HepG2 (cell line): ENCODE measurements at regions not wholly inside any gene's neighbourhood (a gene's known extent, or its start where the extent isn't known, plus 50 kb on each side); places are given as distances from the start of the nearest gene placed in this dataset.

Experiments used
- ATAC-seq: fragments of 200-7000 bp; cut with Tn5 transposase; 3 replicates; pipeline ENCODE4 v1.9.1; 2020; ENCODE audit warnings: mild to moderate bottlenecking, moderate library complexity
- BruUV-seq: library from RNA; stranded (reverse); fragments of 400-500 nt; replicated peaks from 2 replicates; lab custom pipeline; 2021; lab: Mats Ljungman, UMichigan
- CTCF ChIA-PET: fragments of 300-600 bp; formaldehyde crosslinking; extraction: SDS; loops from one replicate; lab custom pipeline; 2021; ENCODE audit warnings: low total read pairs, inconsistent platforms, low intra/inter-chr PET ratio; lab: Yijun Ruan, JAX
- POLR2A ChIA-PET: fragments of 350-600 bp; sonication (Branson Sonifier 250); formaldehyde crosslinking; loops from one replicate; lab custom pipeline; 2020; ENCODE audit warnings: antibody characterized with exemption, inconsistent platforms; lab: Yijun Ruan, JAX
- DNase-seq: peaks from one replicate; pipeline ENCODE4 v3.0.0-alpha.2; 2015; ENCODE audit warnings: low spot score
- FAIRE-seq: peaks from 3 replicates; lab custom pipeline; 2011; peaks lifted over from hg19 to GRCh38; lab: Jason Lieb, UNC
- H2AFZ ChIP-seq: one replicate; pipeline ENCODE4 v1.6.1; 2011; ENCODE audit warnings: low read length, inconsistent platforms
- H3K27ac ChIP-seq: fragments of 300-600 bp; 3 replicates; pipeline ENCODE4 v1.8.0; 2011; ENCODE audit warnings: mixed run types, mild to moderate bottlenecking, mixed read lengths, low read length, inconsistent platforms; ENCODE audit not compliant: insufficient read depth; ENCODE audit errors: extremely low read length
- H3K27me3 ChIP-seq, 2 experiments: fragments of 200-600 bp in 1 of 2; 2 replicates in 1 of 2; 3 replicates in 1 of 2; pipeline versions ENCODE4 v1.6.0 to v1.8.0; 2011; ENCODE audit warnings: low read length in 2 of 2, mild to moderate bottlenecking in 2 of 2, moderate library complexity in 2 of 2, inconsistent platforms in 1 of 2; ENCODE audit not compliant: insufficient read depth in 2 of 2, control insufficient read depth in 1 of 2
- H3K36me3 ChIP-seq, 2 experiments: fragments of 200-600 bp in 1 of 2; replicated peaks in 1 of 2; 2 replicates in 1 of 2; 3 replicates in 1 of 2; pipeline versions ENCODE4 v1.5.1 to v1.8.0; 2011; ENCODE audit warnings: low read length in 2 of 2, inconsistent platforms in 1 of 2; ENCODE audit not compliant: insufficient read depth in 2 of 2, control insufficient read depth in 1 of 2
- H3K4me1 ChIP-seq: 2 replicates; pipeline ENCODE4 v1.5.1; 2012; ENCODE audit warnings: low read length, inconsistent platforms; ENCODE audit not compliant: insufficient read depth
- H3K4me2 ChIP-seq: 2 replicates; pipeline ENCODE4 v1.6.0; 2011; ENCODE audit warnings: low read depth, low read length, inconsistent platforms
- H3K4me3 ChIP-seq, 3 experiments: fragments of 200-600 bp in 1 of 3; sonication (generic), shearing (Covaris generic) in 1 of 3; replicated peaks in 1 of 3; 2 replicates each; pipeline ENCODE4 v1.5.1; 2011 to 2016; ENCODE audit warnings: low read length in 3 of 3, inconsistent platforms in 2 of 3, low read depth in 2 of 3, mild to moderate bottlenecking in 2 of 3, control low read depth in 1 of 3, mixed read lengths in 1 of 3; ENCODE audit not compliant: insufficient read depth in 1 of 3
- H3K79me2 ChIP-seq: one replicate; pipeline ENCODE4 v1.6.1; 2011; ENCODE audit warnings: low read length, inconsistent platforms; ENCODE audit not compliant: insufficient read depth
- H3K9ac ChIP-seq: 2 replicates; pipeline ENCODE4 v1.6.0; 2011; ENCODE audit warnings: mild to moderate bottlenecking, low read depth, low read length, inconsistent platforms; ENCODE audit not compliant: insufficient read depth
- H3K9me3 ChIP-seq: 2 replicates; pipeline ENCODE4 v1.5.1; 2012; ENCODE audit warnings: mild to moderate bottlenecking, low read length
- H4K20me1 ChIP-seq: 2 replicates; pipeline ENCODE4 v1.6.0; 2011; ENCODE audit warnings: inconsistent platforms, mild to moderate bottlenecking, low read length, moderate library complexity; ENCODE audit not compliant: insufficient read depth
- HNRNPL ChIP-seq: fragments of 200-400 bp; formaldehyde crosslinking; IDR thresholded peaks from 2 replicates; pipeline ENCODE4 v1.6.1; 2017; ENCODE audit warnings: mild to moderate bottlenecking, low read depth, low read length
- KLF9 ChIP-seq: IDR thresholded peaks from 2 replicates; pipeline ENCODE4 v1.6.1; 2016; ENCODE audit warnings: low read depth
- PAX8 ChIP-seq: sonication (generic); formaldehyde crosslinking; IDR thresholded peaks from 2 replicates; pipeline ENCODE4 v1.8.0; 2022; ENCODE audit warnings: mild to moderate bottlenecking, missing genetic modification reagents, borderline replicate concordance
- RBFOX2 ChIP-seq: fragments of 200-400 bp; formaldehyde crosslinking; IDR thresholded peaks from 2 replicates; pipeline ENCODE4 v1.6.1; 2017; ENCODE audit warnings: low read depth, mild to moderate bottlenecking, low read length
- SKIL ChIP-seq: sonication (generic); formaldehyde crosslinking; IDR thresholded peaks from 2 replicates; pipeline ENCODE4 v1.8.0; 2022; ENCODE audit warnings: missing genetic modification reagents, mild to moderate bottlenecking, moderate library complexity, borderline replicate concordance
- SMYD3 ChIP-seq: sonication (generic); formaldehyde crosslinking; IDR thresholded peaks from 2 replicates; pipeline ENCODE4 v1.8.1; 2023; ENCODE audit warnings: mild to moderate bottlenecking, missing genetic modification reagents
- SOX5 ChIP-seq: IDR thresholded peaks from 2 replicates; pipeline ENCODE4 v1.6.1; 2016; ENCODE audit warnings: borderline replicate concordance
- ZNF570 ChIP-seq: sonication (generic); formaldehyde crosslinking; IDR thresholded peaks from 2 replicates; pipeline ENCODE4 v1.4.0; 2020; ENCODE audit warnings: mild to moderate bottlenecking, missing genetic modification reagents, borderline replicate concordance
- WGBS: methylation state at CpG from one replicate; pipeline ENCODE4 v1.1.6; 2017; ENCODE audit warnings: low lambda C conversion rate; 5-methylcytosine and 5-hydroxymethylcytosine counted together
- in situ Hi-C: cut with HindIII; loops from 2 replicates; pipeline ENCODE4 v1.10.0; 2017; ENCODE audit warnings: low pct_unique_long_range_greater_than_20kb; ENCODE audit not compliant: extremely low pct_ligation_motif_present
- intact Hi-C: fragments of 100-400 bp; cut with micrococcal nuclease; formaldehyde crosslinking; loops from one replicate; pipeline ENCODE4 v1.10.0; 2022; ENCODE audit not compliant: unreplicated experiment

DNA sequence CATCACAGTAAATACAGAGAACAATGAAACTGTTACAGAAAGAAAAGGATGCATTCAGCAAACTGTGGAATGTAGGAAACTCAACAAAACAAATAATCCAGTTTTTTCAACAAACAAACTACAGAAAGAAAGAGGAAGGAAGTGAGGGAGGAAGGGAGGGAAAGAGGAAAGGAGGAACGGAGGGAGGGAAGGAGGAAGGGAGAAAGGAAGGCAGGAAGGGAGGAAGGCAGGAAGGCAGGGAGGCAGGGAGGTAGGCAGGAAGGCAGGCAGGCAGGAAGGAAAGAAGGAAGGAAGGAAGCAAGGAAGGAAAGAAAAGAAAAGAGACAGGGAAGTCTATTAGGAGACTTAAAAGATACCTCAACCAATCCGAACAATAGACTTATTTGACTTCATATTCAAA is 135.7 kb downstream of the EFHB start (continued):
- no peak for TF ChIP-seq SOX5 (CRISPR knock-in tag)
- TF ChIP-seq SKIL (CRISPR knock-in tag) = no peak
- no peak for TF ChIP-seq RBFOX2
- no peak for TF ChIP-seq HNRNPL
- no peak for TF ChIP-seq SMYD3 (CRISPR knock-in tag)
- no peak for TF ChIP-seq ZNF570 (CRISPR knock-in tag)
- no peak for TF ChIP-seq PAX8

DNA sequence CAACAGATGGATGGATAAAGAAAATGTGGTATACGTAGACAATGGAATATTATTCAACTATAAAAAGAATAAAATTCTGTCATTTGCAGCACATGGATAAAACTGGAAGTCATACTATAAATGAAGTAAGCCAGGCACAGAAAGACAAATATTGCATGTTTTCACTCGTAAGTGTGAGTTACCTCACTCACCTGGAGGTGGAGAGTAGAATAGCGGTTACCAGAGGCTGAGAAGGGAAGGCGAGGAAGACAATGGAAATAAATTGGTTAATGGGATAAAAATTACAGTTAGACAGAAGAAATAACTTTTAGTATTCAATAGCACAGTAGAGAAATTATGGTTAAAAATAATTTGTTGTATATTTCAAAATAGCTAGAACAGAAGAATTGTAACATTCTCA is 141.6 kb downstream of the EFHB start:
- in situ Hi-C loops (no loop called here), intact Hi-C loops (no loop called here)
- Histone ChIP-seq H3K9ac (no peak overlapping the region), H3K4me2 (no peak overlapping the region), H2AFZ (no peak overlapping the region), H3K4me3 (no peak overlapping the region), H3K4me1 (no peaks in the 10 kb centered on the region), H3K79me2 (no peaks in the 10 kb centered on the region), H3K27ac (no peak overlapping the region), H3K27me3 (no peaks in the 10 kb centered on the region), H3K36me3 (no peaks in the 10 kb centered on the region), H3K9me3 (peaks cover 15% of the 10 kb centered on the region; the same call in 1 of the 2 replicates), H4K20me1 (no peaks in the 10 kb centered on the region)
- no peak for TF ChIP-seq KLF9 (CRISPR knock-in tag)
- ChIA-PET POLR2A (no interaction called here), CTCF (no interaction called here)
- FAIRE-seq = no peak
- BruUV-seq = no TSS peak
- 15% methylated on average over 4 of the region's 4 CpGs for WGBS
- no peak for DNase-seq
- no peak for ATAC-seq
